Prostate gland (tissue), 2 donors: ENCODE measurements at regions not wholly inside any gene's neighbourhood (a gene's known extent, or its start where the extent isn't known, plus 50 kb on each side); places are given as distances from the start of the nearest gene placed in this dataset.

ENCODE experiments used
- DNase-seq: peaks from one replicate; pipeline ENCODE4 v3.0.0-alpha.2; 2019; ENCODE audit warnings: low spot score
- H3K27ac ChIP-seq, 2 donors: fragments of 200-600 bp; sonication (generic); 2 replicates each; pipeline ENCODE4 v1.5.1; 2017 to 2019
- H3K27me3 ChIP-seq: fragments of 200-600 bp; sonication (generic); replicated peaks from 2 replicates; pipeline ENCODE4 v1.5.1; 2019; ENCODE audit not compliant: insufficient read depth
- H3K36me3 ChIP-seq, 2 donors: fragments of 200-600 bp; sonication (generic); 1 replicate in 1 of 2; 2 replicates in 1 of 2; pipeline versions ENCODE4 v1.5.1 to v1.8.1; 2017 to 2019
- H3K4me1 ChIP-seq: fragments of 200-600 bp; sonication (generic); replicated peaks from 2 replicates; pipeline ENCODE4 v1.5.1; 2019
- H3K4me3 ChIP-seq, 2 donors: fragments of 200-600 bp; sonication (generic); 2 replicates each; pipeline ENCODE4 v1.5.1; 2017 to 2019
- H3K9me3 ChIP-seq: fragments of 200-600 bp; sonication (generic); 2 replicates; pipeline ENCODE4 v1.5.1; 2017
- CTCF ChIP-seq, 4 experiments: fragments of 200-600 bp in 2 of 4; fragments of 450-650 bp in 2 of 4; sonication (generic) in 2 of 4; IDR thresholded peaks; 1 replicate in 3 of 4; 2 replicates in 1 of 4; pipeline ENCODE4 v1.5.1; 2016 to 2019; ENCODE audit warnings: antibody characterized with exemption in 4 of 4, mild to moderate bottlenecking in 2 of 4, moderate library complexity in 2 of 4
- POLR2A ChIP-seq: fragments of 450-650 bp; IDR thresholded peaks from one replicate; pipeline ENCODE4 v1.6.1; 2016; ENCODE audit warnings: antibody characterized with exemption, mild to moderate bottlenecking
- POLR2AphosphoS5 ChIP-seq: sonication (generic); formaldehyde crosslinking; IDR thresholded peaks from one replicate; pipeline ENCODE4 v1.6.1; 2017; ENCODE audit warnings: antibody characterized with exemption
- WGBS: methylation state at CpG from one replicate; pipeline ENCODE4 v1.1.5; 2018; 5-methylcytosine and 5-hydroxymethylcytosine counted together
- intact Hi-C: fragments of 100-400 bp; cut with DNase I; formaldehyde crosslinking; loops from one replicate; pipeline ENCODE4 v1.14.2; 2022

GRCh38 chr3:161731968-161732367 is 235.4 kb downstream of the OTOL1 start:
- Histone ChIP-seq H3K27me3 (no peaks in the 10 kb centered on the region), H3K4me1 (no peaks in the 10 kb centered on the region), H3K27ac (no peak overlapping the region), H3K9me3 (no peaks in the 10 kb centered on the region), H3K4me3 (no peak overlapping the region), H3K36me3 (no peaks in the 10 kb centered on the region)
- no peak for DNase-seq
- TF ChIP-seq CTCF (IDR thresholded peaks at IDR 0.05) (no peak), POLR2AphosphoS5 (no peak)
- intact Hi-C loops, result no loop called here
- WGBS, result 87% methylated on average over 2 of the region's 2 CpGs

GRCh38 chr3:161737171-161737570 is 240.6 kb downstream of the OTOL1 start:
- Histone ChIP-seq H3K36me3 (no peaks in the 10 kb centered on the region), H3K27ac (no peak overlapping the region), H3K9me3 (no peaks in the 10 kb centered on the region), H3K4me1 (no peaks in the 10 kb centered on the region), H3K4me3 (no peak overlapping the region), H3K27me3 (no peaks in the 10 kb centered on the region)
- intact Hi-C loops, result no loop called here
- DNase-seq, result no peak
- TF ChIP-seq POLR2A (no peak), POLR2AphosphoS5 (no peak), CTCF (IDR thresholded peaks at IDR 0.05) (no peak)

GRCh38 chr3:161740421-161740820 is 243.8 kb downstream of the OTOL1 start:
- no peak for TF ChIP-seq POLR2AphosphoS5
- no peak for TF ChIP-seq CTCF (IDR thresholded peaks at IDR 0.05)
- TF ChIP-seq POLR2A, result no peak
- Histone ChIP-seq H3K4me3 (no peak overlapping the region), H3K27me3 (no peaks in the 10 kb centered on the region), H3K36me3 (no peaks in the 10 kb centered on the region), H3K4me1 (no peaks in the 10 kb centered on the region), H3K27ac (no peak overlapping the region), H3K9me3 (no peaks in the 10 kb centered on the region)
- intact Hi-C loops, result no loop called here
- DNase-seq, result no peak

GRCh38 chr3:161744366-161744765 is 247.8 kb downstream of the OTOL1 start:
- no peak overlapping the region for H3K4me3 ChIP-seq
- H3K9me3 ChIP-seq, result no peaks in the 10 kb centered on the region
- 81% methylated on average over 4 of the region's 4 CpGs for WGBS
- no peak overlapping the region for H3K27ac ChIP-seq
- no peak for TF ChIP-seq POLR2A
- no peak for TF ChIP-seq CTCF (IDR thresholded peaks at IDR 0.05)
- no peak for TF ChIP-seq POLR2AphosphoS5
- H3K27me3 ChIP-seq, result no peaks in the 10 kb centered on the region
- intact Hi-C loops, result no loop called here
- H3K4me1 ChIP-seq, result no peaks in the 10 kb centered on the region
- DNase-seq, result no peak
- H3K36me3 ChIP-seq, result no peaks in the 10 kb centered on the region

GRCh38 chr3:161745741-161746140 is 249.1 kb downstream of the OTOL1 start:
- DNase-seq, result no peak
- Histone ChIP-seq H3K36me3 (no peaks in the 10 kb centered on the region), H3K27ac (no peak overlapping the region), H3K9me3 (no peaks in the 10 kb centered on the region), H3K27me3 (no peaks in the 10 kb centered on the region), H3K4me1 (no peaks in the 10 kb centered on the region), H3K4me3 (no peak overlapping the region)
- intact Hi-C loops, result no loop called here
- no peak for TF ChIP-seq POLR2A
- TF ChIP-seq POLR2AphosphoS5, result no peak
- no peak for TF ChIP-seq CTCF (IDR thresholded peaks at IDR 0.05)
